AG04449 (cell line): ENCODE measurements at regions not wholly inside any gene's neighbourhood (a gene's known extent, or its start where the extent isn't known, plus 50 kb on each side); places are given as distances from the start of the nearest gene placed in this dataset.

Experiments
- CTCF ChIA-PET: fragments of 350-600 bp; formaldehyde crosslinking; extraction: SDS; loops from one replicate; lab custom pipeline; 2021; ENCODE audit warnings: antibody characterized with exemption; lab: Yijun Ruan, JAX
- POLR2A ChIA-PET: fragments of 400-600, 350-600 bp; formaldehyde crosslinking; extraction: SDS; loops from one replicate; lab custom pipeline; 2020; ENCODE audit warnings: antibody characterized with exemption, inconsistent platforms; lab: Yijun Ruan, JAX
- DNase-seq: peaks from one replicate; pipeline ENCODE4 v3.0.0-alpha.2; 2010; ENCODE audit warnings: low read depth, low spot score
- H3K4me3 ChIP-seq: 2 replicates; pipeline ENCODE4 v1.5.1; 2011; ENCODE audit warnings: low read depth, mild to moderate bottlenecking, control low read depth, low read length
- TF ChIP-seq, protein P1 (sequence below): IDR thresholded peaks from one replicate; pipeline ENCODE4 v1.5.1; 2011; ENCODE audit warnings: mild to moderate bottlenecking, moderate library complexity, low read length, control low read depth, inconsistent platforms; ENCODE audit not compliant: insufficient read depth; ENCODE audit errors: missing control alignments

DNA sequence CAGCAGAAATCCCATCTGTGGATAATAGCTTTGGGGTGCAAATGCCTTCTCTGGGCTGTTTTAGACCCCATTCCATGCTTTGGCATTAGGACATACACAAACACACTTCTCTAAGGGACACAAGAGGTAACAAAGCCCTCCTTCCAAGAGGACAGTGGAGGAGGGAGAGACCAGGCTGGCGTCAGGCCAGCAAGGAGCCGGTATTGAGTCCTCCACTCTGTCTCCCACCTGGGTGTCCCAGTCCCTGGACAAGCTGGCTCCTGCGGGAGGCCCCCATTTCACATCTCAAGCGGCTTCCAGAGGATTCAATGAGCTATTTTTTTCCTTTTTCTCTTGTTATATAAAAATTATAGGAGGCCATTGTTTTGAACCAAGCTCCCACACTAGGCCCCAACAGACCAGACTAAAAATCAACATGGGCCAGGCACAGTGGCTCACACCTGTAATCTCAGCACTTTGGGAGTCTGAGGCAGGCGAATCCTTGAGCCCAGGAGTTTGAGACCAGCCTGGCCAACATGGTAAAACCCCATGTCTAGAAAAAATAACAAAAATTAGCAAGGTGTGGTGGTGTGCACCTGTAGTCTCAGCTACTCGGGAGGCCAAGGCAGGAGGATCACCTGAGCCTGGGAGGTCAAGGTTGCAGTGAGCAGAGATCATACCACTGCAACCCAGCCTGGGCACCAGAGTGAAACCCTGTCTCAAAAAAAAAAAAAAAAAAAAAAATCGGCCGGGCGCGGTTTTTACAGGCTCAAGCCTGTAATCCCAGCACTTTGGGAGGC lies 142.9 kb downstream of the TOMM20 start:
- ChIA-PET CTCF (no interaction called here), POLR2A (no interaction called here)
- TF ChIP-seq, protein P1, sequence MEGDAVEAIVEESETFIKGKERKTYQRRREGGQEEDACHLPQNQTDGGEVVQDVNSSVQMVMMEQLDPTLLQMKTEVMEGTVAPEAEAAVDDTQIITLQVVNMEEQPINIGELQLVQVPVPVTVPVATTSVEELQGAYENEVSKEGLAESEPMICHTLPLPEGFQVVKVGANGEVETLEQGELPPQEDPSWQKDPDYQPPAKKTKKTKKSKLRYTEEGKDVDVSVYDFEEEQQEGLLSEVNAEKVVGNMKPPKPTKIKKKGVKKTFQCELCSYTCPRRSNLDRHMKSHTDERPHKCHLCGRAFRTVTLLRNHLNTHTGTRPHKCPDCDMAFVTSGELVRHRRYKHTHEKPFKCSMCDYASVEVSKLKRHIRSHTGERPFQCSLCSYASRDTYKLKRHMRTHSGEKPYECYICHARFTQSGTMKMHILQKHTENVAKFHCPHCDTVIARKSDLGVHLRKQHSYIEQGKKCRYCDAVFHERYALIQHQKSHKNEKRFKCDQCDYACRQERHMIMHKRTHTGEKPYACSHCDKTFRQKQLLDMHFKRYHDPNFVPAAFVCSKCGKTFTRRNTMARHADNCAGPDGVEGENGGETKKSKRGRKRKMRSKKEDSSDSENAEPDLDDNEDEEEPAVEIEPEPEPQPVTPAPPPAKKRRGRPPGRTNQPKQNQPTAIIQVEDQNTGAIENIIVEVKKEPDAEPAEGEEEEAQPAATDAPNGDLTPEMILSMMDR: no peak
- H3K4me3 ChIP-seq: no peak overlapping the region
- DNase-seq: no peak

DNA sequence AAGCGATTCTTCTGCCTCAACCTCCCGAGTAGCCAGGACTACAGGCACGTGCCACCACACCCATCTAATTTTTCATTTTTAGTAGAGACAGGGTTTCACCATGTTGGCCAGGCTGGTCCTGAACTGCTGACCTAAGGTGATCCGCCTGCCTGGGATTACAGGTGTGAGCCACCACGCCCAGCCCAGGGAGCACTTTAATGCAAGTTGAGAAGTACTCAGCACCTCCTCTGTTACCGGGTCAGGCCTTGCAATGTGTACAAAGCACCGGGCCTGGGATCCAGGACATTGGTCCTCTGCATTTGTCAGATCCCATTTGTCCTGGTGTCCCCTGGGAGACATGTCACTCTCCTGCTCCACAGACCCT lies 143.6 kb downstream of the TOMM20 start:
- ChIA-PET CTCF (no interaction called here), POLR2A (no interaction called here)
- TF ChIP-seq, protein P1: no peak
- no peak overlapping the region for H3K4me3 ChIP-seq
- no peak for DNase-seq

DNA sequence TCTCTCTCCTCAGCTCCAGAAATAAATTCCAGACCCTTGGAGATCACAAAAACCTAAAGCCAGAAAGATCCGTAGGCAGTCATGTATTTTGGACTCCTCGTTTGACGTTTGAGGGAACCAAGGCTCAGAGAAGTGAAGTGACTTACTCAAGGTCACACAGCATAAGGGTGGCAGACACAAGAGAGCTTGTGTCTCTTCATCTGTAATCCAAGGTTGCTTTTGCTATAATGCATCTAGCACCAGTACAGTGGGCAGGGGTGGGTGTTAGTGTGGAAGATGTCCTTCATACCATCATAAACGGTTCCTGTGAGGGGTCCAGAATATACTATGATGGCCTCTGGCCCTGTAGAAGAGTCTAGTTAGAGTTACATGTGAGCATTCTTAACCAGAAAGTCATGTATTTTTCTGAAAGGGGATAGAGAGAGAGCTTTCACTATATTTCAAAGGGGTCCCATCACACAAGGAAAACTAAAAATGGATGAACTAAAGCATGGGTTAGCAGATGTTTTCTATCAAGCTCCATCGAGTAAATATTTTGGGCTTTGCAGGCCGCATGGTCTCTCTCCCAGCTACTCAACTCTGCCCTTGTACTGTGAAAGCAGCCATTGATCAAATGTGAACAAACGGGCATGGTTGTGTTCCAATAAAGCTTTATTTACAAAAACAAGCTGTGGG lies 144.9 kb downstream of the TOMM20 start:
- POLR2A ChIA-PET: no interaction called here
- TF ChIP-seq, protein P1: no peak
- DNase-seq: no peak
- no peak overlapping the region for H3K4me3 ChIP-seq
- CTCF ChIA-PET: interaction anchor here (0.6 to 1.8 kb wide), 4 partner anchors 27 to 356 kb away, joined by 3 to 5 read pairs (median 3); no protein-coding TSS in a partner anchor

DNA sequence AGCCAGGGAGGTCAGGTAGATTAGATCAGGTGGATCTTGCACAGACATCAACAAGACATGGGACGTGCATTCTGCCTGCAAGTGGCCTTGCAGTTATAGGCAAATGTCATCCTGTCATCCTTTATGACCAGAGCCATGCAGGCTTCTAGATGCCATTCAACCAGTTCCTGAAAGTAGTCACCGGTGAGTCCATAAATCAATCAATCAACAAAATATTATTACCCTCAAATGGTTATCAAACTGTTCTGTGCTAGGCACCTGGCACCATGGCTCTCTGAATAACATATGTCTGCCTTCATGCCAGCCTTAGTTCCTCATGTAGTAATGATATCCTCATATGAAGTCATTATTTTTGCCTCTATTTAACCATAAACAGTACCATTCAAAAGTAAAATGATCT lies 146.9 kb downstream of the TOMM20 start:
- TF ChIP-seq, protein P1: no peak
- POLR2A ChIA-PET: interaction anchor here (0.7 to 0.9 kb wide), 2 partner anchors 102 to 380 kb away, joined by 3 read pairs; no protein-coding TSS in a partner anchor
- no peak overlapping the region for H3K4me3 ChIP-seq
- CTCF ChIA-PET: interaction anchor here (1.7 kb wide), 1 partner anchor 482 kb away, joined by 3 read pairs; no protein-coding TSS in a partner anchor
- no peak for DNase-seq

DNA sequence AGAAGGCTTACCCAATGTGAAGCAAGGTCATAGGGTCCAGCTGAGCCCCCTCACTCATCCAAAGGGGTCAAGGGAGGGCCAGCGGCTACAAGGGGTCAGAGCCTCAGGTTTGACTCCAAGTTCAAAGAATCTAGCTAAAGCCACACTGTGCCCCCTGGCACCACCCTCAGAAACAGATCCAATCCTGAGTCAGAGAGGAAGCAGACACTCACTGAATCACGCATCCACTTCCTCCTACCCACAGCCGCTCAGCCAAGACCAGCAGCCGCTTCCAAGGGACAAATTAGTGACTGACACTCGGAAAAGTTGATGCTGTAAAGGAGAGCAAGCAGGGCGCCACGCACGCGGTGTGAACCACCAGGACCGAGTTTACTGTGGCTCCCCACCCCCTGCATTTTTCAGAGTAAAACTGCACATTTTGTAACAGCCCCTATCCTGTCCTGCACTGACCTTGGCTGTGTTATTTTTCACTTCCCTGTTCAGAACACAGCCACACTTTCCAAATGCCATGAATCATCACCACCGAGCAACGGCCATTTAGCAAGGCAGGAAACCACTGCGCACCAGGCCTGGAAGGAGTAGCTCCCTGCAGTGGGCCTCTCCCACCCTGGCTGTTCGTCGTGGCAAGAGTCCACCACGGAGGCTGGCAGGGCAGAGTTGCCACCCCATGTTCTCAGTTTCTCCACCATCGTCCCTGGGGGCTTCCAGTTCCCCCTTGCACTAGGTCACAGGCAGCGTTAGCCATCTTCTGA lies 147.8 kb downstream of the TOMM20 start:
- CTCF ChIA-PET: interaction anchor here (1.7 kb wide), 2 partner anchors 10 to 481 kb away, joined by 3 to 7 read pairs; no protein-coding TSS in a partner anchor
- DNase-seq: peak; percentile 79
- TF ChIP-seq, protein P1: no peak

More for the DNA sequence above, 147.8 kb downstream of the TOMM20 start:
- POLR2A ChIA-PET: interaction anchor here (0.5 to 1.8 kb wide), 11 partner anchors 11 to 379 kb away, joined by 3 to 9 read pairs (median 4); no protein-coding TSS in a partner anchor
- peak overlapping the region; percentile 29; the same call in 1 of the 2 replicates for H3K4me3 ChIP-seq
